ENCODE measurements at regions not wholly inside any gene's neighbourhood (a gene's known extent, or its start where the extent isn't known, plus 50 kb on each side); places are given as distances from the start of the nearest gene placed in this dataset.

- Histone ChIP-seq H4K20me1 (ENCODE audit: insufficient read depth, low read length) (no peaks in the 10 kb centered on the region), H3K27me3 (ENCODE audit: control insufficient read depth in 2 of 2, insufficient read depth in 2 of 2, low read length in 2 of 2) (no peaks in the 10 kb centered on the region), H3K4me2 (replicated peaks; ENCODE audit: extremely low read depth, low read length, poor library complexity, severe bottlenecking) (no peak overlapping the region), H3K4me3 (replicated peaks in 1 of 3; ENCODE audit: low read depth in 2 of 3, low read length in 3 of 3) (no peak overlapping the region), H3K27ac (ENCODE audit: low read depth in 1 of 2, low read length in 2 of 2) (no peak overlapping the region), H3K4me1 (ENCODE audit: control insufficient read depth in 1 of 2, insufficient read depth in 2 of 2, low read length in 2 of 2) (no peaks in the 10 kb centered on the region), H2AFZ (ENCODE audit: insufficient read depth, low read depth, low read length, poor library complexity, severe bottlenecking) (no peak overlapping the region), H3K9me3 (replicated peaks in 1 of 2; ENCODE audit: control insufficient read depth in 1 of 2, insufficient read depth in 1 of 2, low read length in 2 of 2) (peaks cover 0 to under 1% of the 10 kb centered on the region in 2 donors), H3K9ac (ENCODE audit: insufficient read depth, low read length, poor library complexity, severe bottlenecking) (no peak overlapping the region), H3K79me2 (ENCODE audit: insufficient read depth, low read length) (no peaks in the 10 kb centered on the region), H3K36me3 (replicated peaks in 1 of 2; ENCODE audit: control insufficient read depth in 1 of 2, insufficient read depth in 2 of 2, low read length in 2 of 2) (no peaks in the 10 kb centered on the region)
- Mint-ChIP-seq H3K27me3 (ENCODE audit: low read depth in 3 of 3) (peaks cover 0 to 2% (median 0%) of the 10 kb centered on the region in 3 donors), H3K4me1 (no peaks in the 10 kb centered on the region), H3K9me3 (peaks cover 0 to 11% (median 0%) of the 10 kb centered on the region in 7 donors), H3K36me3 (no peaks in the 10 kb centered on the region), H3K4me3 (no peak overlapping the region), H3K27ac (no peak overlapping the region)
- intact Hi-C loops (cut with micrococcal nuclease), result no loop called here
- TF ChIP-seq, protein P1, sequence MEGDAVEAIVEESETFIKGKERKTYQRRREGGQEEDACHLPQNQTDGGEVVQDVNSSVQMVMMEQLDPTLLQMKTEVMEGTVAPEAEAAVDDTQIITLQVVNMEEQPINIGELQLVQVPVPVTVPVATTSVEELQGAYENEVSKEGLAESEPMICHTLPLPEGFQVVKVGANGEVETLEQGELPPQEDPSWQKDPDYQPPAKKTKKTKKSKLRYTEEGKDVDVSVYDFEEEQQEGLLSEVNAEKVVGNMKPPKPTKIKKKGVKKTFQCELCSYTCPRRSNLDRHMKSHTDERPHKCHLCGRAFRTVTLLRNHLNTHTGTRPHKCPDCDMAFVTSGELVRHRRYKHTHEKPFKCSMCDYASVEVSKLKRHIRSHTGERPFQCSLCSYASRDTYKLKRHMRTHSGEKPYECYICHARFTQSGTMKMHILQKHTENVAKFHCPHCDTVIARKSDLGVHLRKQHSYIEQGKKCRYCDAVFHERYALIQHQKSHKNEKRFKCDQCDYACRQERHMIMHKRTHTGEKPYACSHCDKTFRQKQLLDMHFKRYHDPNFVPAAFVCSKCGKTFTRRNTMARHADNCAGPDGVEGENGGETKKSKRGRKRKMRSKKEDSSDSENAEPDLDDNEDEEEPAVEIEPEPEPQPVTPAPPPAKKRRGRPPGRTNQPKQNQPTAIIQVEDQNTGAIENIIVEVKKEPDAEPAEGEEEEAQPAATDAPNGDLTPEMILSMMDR (IDR thresholded peaks at IDR 0.05), result no peak
- no peak for DNase-seq
- WGBS (ENCODE audit: insufficient coverage), result 75% methylated on average over 1 of the region's 1 CpG
These were observed 1380.6 kb upstream of the RAG2 start for GRCh38 chr11:37978647-37979046.

DNA sequence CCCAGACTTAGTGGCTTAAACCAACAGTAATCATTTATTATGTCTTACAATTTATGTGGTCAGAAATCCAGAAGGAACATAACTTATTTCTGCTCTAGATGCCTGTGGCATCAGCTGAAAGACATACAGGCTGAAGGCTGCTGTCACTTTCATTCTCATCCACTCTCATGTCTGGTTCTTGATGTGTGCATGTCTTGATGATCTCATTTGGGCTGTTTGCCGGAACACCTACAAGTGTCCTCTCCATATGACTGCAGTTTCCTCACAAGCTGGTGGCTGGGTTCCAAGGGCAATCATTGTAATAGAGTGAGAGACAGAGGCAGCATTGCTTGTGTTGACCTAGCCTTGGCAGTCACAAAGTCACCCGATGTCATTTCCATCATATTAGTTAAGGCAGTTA is 1375.9 kb upstream of the RAG2 start:
- peaks cover 0 to 5% of the 10 kb centered on the region in 2 donors for H3K9me3 ChIP-seq (replicated peaks in 1 of 2; ENCODE audit: control insufficient read depth in 1 of 2, insufficient read depth in 1 of 2, low read length in 2 of 2)
- Mint-ChIP-seq H3K36me3 (no peaks in the 10 kb centered on the region), H3K27me3 (ENCODE audit: low read depth in 3 of 3) (peaks cover 0 to 2% (median 2%) of the 10 kb centered on the region in 3 donors), H3K4me1 (no peaks in the 10 kb centered on the region), H3K4me3 (no peak overlapping the region), H3K9me3 (peaks cover 0 to 6% (median 2%) of the 10 kb centered on the region in 7 donors), H3K27ac (no peak overlapping the region)
- TF ChIP-seq, protein P1 (IDR thresholded peaks at IDR 0.05), result no peak
- H3K4me2 ChIP-seq (replicated peaks; ENCODE audit: extremely low read depth, low read length, poor library complexity, severe bottlenecking), result no peak overlapping the region
- no peak overlapping the region for H3K9ac ChIP-seq (ENCODE audit: insufficient read depth, low read length, poor library complexity, severe bottlenecking)
- DNase-seq, result no peak
- H3K36me3 ChIP-seq (replicated peaks in 1 of 2; ENCODE audit: control insufficient read depth in 1 of 2, insufficient read depth in 2 of 2, low read length in 2 of 2), result no peaks in the 10 kb centered on the region
- H3K27ac ChIP-seq (ENCODE audit: low read depth in 1 of 2, low read length in 2 of 2), result no peak overlapping the region
- no peaks in the 10 kb centered on the region for H3K27me3 ChIP-seq (ENCODE audit: control insufficient read depth in 2 of 2, insufficient read depth in 2 of 2, low read length in 2 of 2)
- WGBS (ENCODE audit: insufficient coverage), result no CpG with 5 or more reads among the region's 2 CpGs
- no peak overlapping the region for H2AFZ ChIP-seq (ENCODE audit: insufficient read depth, low read depth, low read length, poor library complexity, severe bottlenecking)
- H3K79me2 ChIP-seq (ENCODE audit: insufficient read depth, low read length), result no peaks in the 10 kb centered on the region
- no peaks in the 10 kb centered on the region for H4K20me1 ChIP-seq (ENCODE audit: insufficient read depth, low read length)
- intact Hi-C loops (cut with micrococcal nuclease), result no loop called here
- H3K4me3 ChIP-seq (replicated peaks in 1 of 3; ENCODE audit: low read depth in 2 of 3, low read length in 3 of 3), result no peak overlapping the region
- H3K4me1 ChIP-seq (ENCODE audit: control insufficient read depth in 1 of 2, insufficient read depth in 2 of 2, low read length in 2 of 2), result no peaks in the 10 kb centered on the region
